ENCODE measurements at regions not wholly inside any gene's neighbourhood (a gene's known extent, or its start where the extent isn't known, plus 50 kb on each side); places are given as distances from the start of the nearest gene placed in this dataset.

GRCh38 chr6:105802703-105803102 lies 283.4 kb upstream of the PRDM1 start:
- Mint-ChIP-seq H3K4me3 (no peak overlapping the region), H3K36me3 (ENCODE audit: insufficient read depth) (no peaks in the 10 kb centered on the region), H3K27me3 (no peaks in the 10 kb centered on the region), H3K9me3 (no peaks in the 10 kb centered on the region), H3K27ac (ENCODE audit: low read depth) (no peak overlapping the region), H3K4me1 (no peaks in the 10 kb centered on the region)
- DNase-seq (ENCODE audit: low spot score in 2 of 2) (no peak), ATAC-seq (replicated peaks; ENCODE audit: extremely low read depth, poor library complexity, severe bottlenecking) (no peak)

GRCh38 chr6:105800871-105801270 lies 285.3 kb upstream of the PRDM1 start:
- no peaks in the 10 kb centered on the region for H3K4me1 Mint-ChIP-seq
- ATAC-seq (replicated peaks; ENCODE audit: extremely low read depth, poor library complexity, severe bottlenecking): no peak
- no peaks in the 10 kb centered on the region for H3K9me3 Mint-ChIP-seq
- H3K4me3 Mint-ChIP-seq: no peak overlapping the region
- DNase-seq (ENCODE audit: low spot score in 2 of 2): no peak
- H3K36me3 Mint-ChIP-seq (ENCODE audit: insufficient read depth): no peaks in the 10 kb centered on the region
- no peak overlapping the region for H3K27ac Mint-ChIP-seq (ENCODE audit: low read depth)
- no peaks in the 10 kb centered on the region for H3K27me3 Mint-ChIP-seq

- H3K9me3 Mint-ChIP-seq: no peaks in the 10 kb centered on the region
- no peak overlapping the region for H3K27ac Mint-ChIP-seq (ENCODE audit: low read depth)
Observed at GRCh38 chr6:105800398-105800797, 285.7 kb upstream of the PRDM1 start.

GRCh38 chr6:105799056-105799455 lies 287.1 kb upstream of the PRDM1 start:
- Mint-ChIP-seq H3K9me3 (no peaks in the 10 kb centered on the region), H3K4me3 (no peak overlapping the region), H3K4me1 (no peaks in the 10 kb centered on the region), H3K27ac (ENCODE audit: low read depth) (no peak overlapping the region), H3K27me3 (no peaks in the 10 kb centered on the region), H3K36me3 (ENCODE audit: insufficient read depth) (no peaks in the 10 kb centered on the region)
- ATAC-seq (replicated peaks; ENCODE audit: extremely low read depth, poor library complexity, severe bottlenecking) (no peak), DNase-seq (ENCODE audit: low spot score in 2 of 2) (no peak)

More at GRCh38 chr6:105800398-105800797, 285.7 kb upstream of the PRDM1 start:
- no peak for DNase-seq (ENCODE audit: low spot score in 2 of 2)
- Mint-ChIP-seq H3K27me3 (no peaks in the 10 kb centered on the region), H3K36me3 (ENCODE audit: insufficient read depth) (no peaks in the 10 kb centered on the region), H3K4me3 (no peak overlapping the region), H3K4me1 (no peaks in the 10 kb centered on the region)
- no peak for ATAC-seq (replicated peaks; ENCODE audit: extremely low read depth, poor library complexity, severe bottlenecking)

DNA sequence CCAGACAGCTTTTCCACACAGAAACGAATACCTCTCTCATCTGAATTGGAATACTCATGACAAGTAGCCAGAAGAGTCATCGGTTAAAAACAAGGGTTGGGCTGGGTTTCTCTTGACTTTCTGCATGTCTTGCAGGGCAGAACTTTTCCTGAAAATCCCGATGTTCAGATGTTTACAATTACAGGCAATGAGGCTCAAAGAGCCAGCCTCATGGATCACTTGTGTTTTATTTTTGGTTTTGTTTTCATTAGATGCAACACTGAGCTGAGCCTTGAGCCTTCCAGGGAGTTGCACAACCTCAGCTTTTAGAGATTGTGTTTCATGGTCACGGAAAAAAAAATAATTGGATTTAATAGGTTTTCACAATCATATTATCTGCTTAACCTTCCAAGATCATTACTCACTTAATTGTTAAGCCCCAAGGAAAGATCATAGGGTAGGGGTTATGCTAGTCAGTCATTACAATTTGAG lies 288.1 kb upstream of the PRDM1 start:
- Mint-ChIP-seq H3K4me1 (peaks cover 4% of the 10 kb centered on the region), H3K9me3 (no peaks in the 10 kb centered on the region), H3K27ac (ENCODE audit: low read depth) (no peak overlapping the region), H3K4me3 (no peak overlapping the region), H3K36me3 (ENCODE audit: insufficient read depth) (no peaks in the 10 kb centered on the region), H3K27me3 (no peaks in the 10 kb centered on the region)
- DNase-seq (ENCODE audit: low spot score in 2 of 2): no peak
- ATAC-seq (replicated peaks; ENCODE audit: extremely low read depth, poor library complexity, severe bottlenecking): no peak

- DNase-seq (ENCODE audit: low spot score in 2 of 2) (no peak), ATAC-seq (replicated peaks; ENCODE audit: extremely low read depth, poor library complexity, severe bottlenecking) (no peak)
- Mint-ChIP-seq H3K9me3 (no peaks in the 10 kb centered on the region), H3K27ac (ENCODE audit: low read depth) (no peak overlapping the region), H3K4me3 (no peak overlapping the region), H3K27me3 (no peaks in the 10 kb centered on the region), H3K4me1 (peaks cover 8% of the 10 kb centered on the region), H3K36me3 (ENCODE audit: insufficient read depth) (no peaks in the 10 kb centered on the region)
Observed at GRCh38 chr6:105797286-105797979, 288.7 kb upstream of the PRDM1 start.

GRCh38 chr6:105795913-105796517 lies 290.1 kb upstream of the PRDM1 start:
- no peak overlapping the region for H3K27ac Mint-ChIP-seq (ENCODE audit: low read depth)
- H3K4me3 Mint-ChIP-seq: no peak overlapping the region
- ATAC-seq (replicated peaks; ENCODE audit: extremely low read depth, poor library complexity, severe bottlenecking) (no peak), DNase-seq (ENCODE audit: low spot score in 2 of 2) (no peak)
- H3K4me1 Mint-ChIP-seq: peaks cover 8% of the 10 kb centered on the region
- no peaks in the 10 kb centered on the region for H3K36me3 Mint-ChIP-seq (ENCODE audit: insufficient read depth)
- no peaks in the 10 kb centered on the region for H3K9me3 Mint-ChIP-seq
- H3K27me3 Mint-ChIP-seq: no peaks in the 10 kb centered on the region

DNA sequence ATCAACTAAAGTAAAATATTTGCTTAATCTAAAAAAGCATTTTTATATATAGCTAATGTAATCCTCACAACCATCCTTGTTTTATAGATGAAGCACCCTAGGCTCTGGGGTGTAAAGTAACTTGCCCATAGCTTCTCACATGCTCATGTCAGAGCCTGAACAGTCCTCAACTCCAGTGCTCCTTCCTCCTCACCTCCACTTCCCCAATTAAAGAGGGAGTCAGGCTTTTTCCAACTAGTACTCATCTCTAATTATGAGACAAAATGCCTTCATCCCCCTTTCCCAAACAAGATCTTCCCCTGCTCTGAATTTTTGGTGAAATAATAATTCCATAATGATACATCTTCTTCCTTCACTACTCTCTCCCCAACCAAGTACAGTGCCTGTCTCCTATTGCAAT lies 290.8 kb upstream of the PRDM1 start:
- Mint-ChIP-seq H3K27ac (ENCODE audit: low read depth) (no peak overlapping the region), H3K9me3 (no peaks in the 10 kb centered on the region), H3K4me3 (no peak overlapping the region), H3K27me3 (no peaks in the 10 kb centered on the region), H3K4me1 (peaks cover 8% of the 10 kb centered on the region), H3K36me3 (ENCODE audit: insufficient read depth) (no peaks in the 10 kb centered on the region)
- ATAC-seq (replicated peaks; ENCODE audit: extremely low read depth, poor library complexity, severe bottlenecking) (no peak), DNase-seq (ENCODE audit: low spot score in 2 of 2) (no peak)

- Mint-ChIP-seq H3K36me3 (ENCODE audit: insufficient read depth) (no peaks in the 10 kb centered on the region), H3K27ac (ENCODE audit: low read depth) (no peak overlapping the region), H3K9me3 (no peaks in the 10 kb centered on the region), H3K4me3 (no peak overlapping the region), H3K27me3 (peaks cover under 1% of the 10 kb centered on the region), H3K4me1 (peaks cover 8% of the 10 kb centered on the region)
- ATAC-seq (replicated peaks; ENCODE audit: extremely low read depth, poor library complexity, severe bottlenecking) (no peak), DNase-seq (ENCODE audit: low spot score in 2 of 2) (no peak)
Observed at GRCh38 chr6:105794870-105795269, 291.3 kb upstream of the PRDM1 start.

- no peak overlapping the region for H3K27ac Mint-ChIP-seq (ENCODE audit: low read depth)
- DNase-seq (ENCODE audit: low spot score in 2 of 2) (no peak), ATAC-seq (replicated peaks; ENCODE audit: extremely low read depth, poor library complexity, severe bottlenecking) (no peak)
- H3K36me3 Mint-ChIP-seq (ENCODE audit: insufficient read depth): no peaks in the 10 kb centered on the region
- no peaks in the 10 kb centered on the region for H3K9me3 Mint-ChIP-seq
- H3K4me3 Mint-ChIP-seq: no peak overlapping the region
- H3K27me3 Mint-ChIP-seq: peaks cover 7% of the 10 kb centered on the region
- peaks cover 8% of the 10 kb centered on the region for H3K4me1 Mint-ChIP-seq
Observed at GRCh38 chr6:105794239-105794638, 291.9 kb upstream of the PRDM1 start.

DNA sequence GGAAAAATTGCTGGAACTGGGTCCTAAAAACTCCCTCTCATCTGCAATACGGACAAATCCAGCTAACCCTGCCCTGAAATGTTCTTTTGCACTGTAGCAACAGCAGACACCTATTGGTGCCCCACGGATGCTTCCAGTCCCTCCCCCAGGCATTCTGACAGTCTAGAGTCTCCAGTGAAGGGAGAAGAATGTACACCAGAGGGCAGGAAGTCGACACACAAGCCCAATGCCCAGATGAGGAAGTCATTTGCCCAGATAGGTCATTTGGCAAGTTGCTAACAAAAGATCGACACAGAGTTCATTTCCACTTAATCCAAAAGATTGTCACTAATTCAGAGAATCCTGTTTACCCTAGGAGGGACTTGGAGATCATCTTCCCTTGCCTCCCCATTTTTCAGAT lies 293.0 kb upstream of the PRDM1 start:
- H3K36me3 Mint-ChIP-seq (ENCODE audit: insufficient read depth): no peaks in the 10 kb centered on the region
- H3K4me1 Mint-ChIP-seq: peaks cover 8% of the 10 kb centered on the region
- H3K27ac Mint-ChIP-seq (ENCODE audit: low read depth): no peak overlapping the region
- peaks cover 12% of the 10 kb centered on the region for H3K27me3 Mint-ChIP-seq
- no peak for ATAC-seq (replicated peaks; ENCODE audit: extremely low read depth, poor library complexity, severe bottlenecking)
- H3K4me3 Mint-ChIP-seq: no peak overlapping the region
- H3K9me3 Mint-ChIP-seq: no peaks in the 10 kb centered on the region
- DNase-seq (ENCODE audit: low spot score in 2 of 2): no peak

DNA sequence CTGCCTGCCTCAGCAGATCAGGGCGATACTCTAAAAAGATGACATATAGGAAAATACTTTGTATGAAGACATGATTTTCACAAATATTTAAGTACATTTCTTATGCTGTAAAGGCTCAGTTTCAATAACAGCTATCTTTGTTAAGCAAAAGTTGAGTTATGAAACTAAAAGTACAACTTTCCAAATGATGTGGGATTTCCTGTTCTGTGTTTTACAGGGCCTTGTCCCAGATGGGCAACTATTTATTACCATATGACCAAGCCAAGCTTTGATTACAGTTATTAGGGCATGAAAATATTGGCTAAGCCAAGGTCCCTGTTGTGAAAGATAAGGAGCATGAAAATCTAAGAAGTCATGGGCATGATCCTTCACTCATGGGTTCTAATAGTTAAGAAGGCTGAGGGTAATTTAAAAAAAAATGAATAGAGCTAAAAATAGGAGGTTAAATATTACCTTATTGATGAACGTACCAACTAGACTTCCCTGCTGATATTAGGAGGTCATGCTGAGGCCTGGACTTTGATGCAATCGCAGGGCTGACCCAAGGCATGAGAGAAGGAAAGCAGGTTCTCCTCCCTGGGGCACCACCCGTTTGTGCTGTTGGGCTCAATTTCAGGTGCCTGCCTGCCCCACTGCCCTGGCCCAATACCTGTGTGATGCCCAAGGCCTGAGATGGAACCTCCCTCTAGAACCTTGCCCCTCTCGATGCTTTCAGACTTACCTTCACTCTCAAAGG lies 294.4 kb upstream of the PRDM1 start:
- no peaks in the 10 kb centered on the region for H3K36me3 Mint-ChIP-seq (ENCODE audit: insufficient read depth)
- H3K27me3 Mint-ChIP-seq: peaks cover 23% of the 10 kb centered on the region
- ATAC-seq (replicated peaks; ENCODE audit: extremely low read depth, poor library complexity, severe bottlenecking) (no peak), DNase-seq (ENCODE audit: low spot score in 2 of 2) (no peak)
- no peak overlapping the region for H3K4me3 Mint-ChIP-seq
- H3K4me1 Mint-ChIP-seq: peaks cover 13% of the 10 kb centered on the region
- H3K9me3 Mint-ChIP-seq: no peaks in the 10 kb centered on the region
- H3K27ac Mint-ChIP-seq (ENCODE audit: low read depth): no peak overlapping the region

DNA sequence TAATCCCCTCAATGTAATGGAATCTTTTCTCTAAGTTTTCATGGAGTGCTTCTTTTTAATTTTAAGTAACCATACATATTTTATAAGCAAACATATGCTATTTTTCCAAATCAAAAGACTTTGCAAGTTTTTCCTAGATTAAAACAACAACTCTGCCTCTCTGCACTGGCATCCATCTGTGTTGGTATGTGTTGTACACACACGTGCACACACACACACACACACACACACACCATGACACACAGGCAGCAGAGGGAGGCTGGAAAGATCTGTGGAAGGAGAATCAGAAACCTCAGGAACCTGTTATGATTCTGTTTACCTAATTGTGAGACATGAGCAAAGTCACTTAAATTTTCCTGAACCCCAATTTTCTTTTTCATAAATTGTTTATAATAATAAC lies 295.0 kb upstream of the PRDM1 start:
- peaks cover 23% of the 10 kb centered on the region for H3K27me3 Mint-ChIP-seq
- H3K9me3 Mint-ChIP-seq: no peaks in the 10 kb centered on the region
- no peaks in the 10 kb centered on the region for H3K36me3 Mint-ChIP-seq (ENCODE audit: insufficient read depth)
- H3K27ac Mint-ChIP-seq (ENCODE audit: low read depth): no peak overlapping the region
- ATAC-seq (replicated peaks; ENCODE audit: extremely low read depth, poor library complexity, severe bottlenecking): no peak
- DNase-seq (ENCODE audit: low spot score in 2 of 2): no peak
- H3K4me3 Mint-ChIP-seq: no peak overlapping the region
- H3K4me1 Mint-ChIP-seq: peaks cover 13% of the 10 kb centered on the region

All from central memory CD8-positive, alpha-beta T cell (primary cell).